NCI-H2196 (cell line): ENCODE measurements at regions not wholly inside any gene's neighbourhood (a gene's known extent, or its start where the extent isn't known, plus 50 kb on each side); places are given as distances from the start of the nearest gene placed in this dataset.
"Not testable (repeated sequence)": the region's sequence is repeated elsewhere in the genome, so short reads cannot be mapped to it uniquely, and the experiment has no call there.

ENCODE experiments used
- DNase-seq: peaks from one replicate; lab custom pipeline; 2025; ENCODE audit not compliant: unreplicated experiment; lab: John Stamatoyannopoulos, UW

- DNase-seq, result no peak
Measured at GRCh38 chr5:142259758-142260157, 65.1 kb downstream of the SPRY4 start.

- DNase-seq, result no peak
Measured at GRCh38 chr5:142255831-142256230, 69.0 kb downstream of the SPRY4 start.

- DNase-seq, result no peak
Measured at GRCh38 chr5:142254431-142254830, 70.4 kb downstream of the SPRY4 start.

- no peak for DNase-seq
Measured at GRCh38 chr5:142253938-142254337, 70.9 kb downstream of the SPRY4 start.

- no peak for DNase-seq
Measured at GRCh38 chr5:142250119-142250518, 74.7 kb downstream of the SPRY4 start.

GRCh38 chr5:142248853-142249462, 75.9 kb downstream of the SPRY4 start:
- DNase-seq, result no peak

GRCh38 chr5:142246258-142246657, 78.6 kb downstream of the SPRY4 start:
- DNase-seq, result no peak

GRCh38 chr5:142245786-142246185, 79.0 kb downstream of the SPRY4 start:
- no peak for DNase-seq

GRCh38 chr5:142244440-142244839, 80.4 kb downstream of the SPRY4 start:
- no peak for DNase-seq

GRCh38 chr5:142242272-142242671, 82.5 kb downstream of the SPRY4 start:
- no peak for DNase-seq

- no peak for DNase-seq
Measured at GRCh38 chr5:142239394-142240159, 85.2 kb downstream of the SPRY4 start.

GRCh38 chr5:142237707-142238106, 87.1 kb downstream of the SPRY4 start:
- no peak for DNase-seq

- not testable (repeated sequence) for DNase-seq
Measured at GRCh38 chr5:142236673-142237290, 88.0 kb downstream of the SPRY4 start.

GRCh38 chr5:142235870-142236672, 88.8 kb downstream of the SPRY4 start:
- no peak for DNase-seq

GRCh38 chr5:142235050-142235797, 89.6 kb downstream of the SPRY4 start:
- DNase-seq, result no peak

GRCh38 chr5:142233083-142234032, 91.5 kb downstream of the SPRY4 start:
- no peak for DNase-seq

GRCh38 chr5:142230949-142231348, 93.9 kb downstream of the SPRY4 start:
- DNase-seq, result not testable (repeated sequence)

- no peak for DNase-seq
Measured at GRCh38 chr5:142225141-142225540, 99.7 kb downstream of the SPRY4 start.

GRCh38 chr5:142222866-142223558, 101.8 kb downstream of the SPRY4 start:
- DNase-seq, result no peak
